HEK293T (cell line): ENCODE measurements at regions not wholly inside any gene's neighbourhood (a gene's known extent, or its start where the extent isn't known, plus 50 kb on each side); places are given as distances from the start of the nearest gene placed in this dataset.

Source experiments
- ARNT ChIP-seq: fragments of 450-650 bp; IDR thresholded peaks from 2 replicates; pipeline ENCODE4 v1.6.1; 2017; ENCODE audit warnings: mild to moderate bottlenecking
- BHLHE40 ChIP-seq: fragments of 450-650 bp; IDR thresholded peaks from 2 replicates; pipeline ENCODE4 v1.6.1; 2016; ENCODE audit warnings: mild to moderate bottlenecking, moderate library complexity, borderline replicate concordance
- CTBP1 ChIP-seq: fragments of 450-650 bp; IDR thresholded peaks from 2 replicates; pipeline ENCODE4 v1.6.1; 2016; ENCODE audit warnings: borderline replicate concordance
- SP1 ChIP-seq: fragments of 450-650 bp; IDR thresholded peaks from 2 replicates; pipeline ENCODE4 v1.6.1; 2017
- TARDBP ChIP-seq: fragments of 450-650 bp; IDR thresholded peaks from 2 replicates; pipeline ENCODE4 v1.6.1; 2016
- TF ChIP-seq, protein P1 (sequence below): fragments of 450-650 bp; IDR thresholded peaks from 2 replicates; pipeline ENCODE4 v1.6.1; 2016

DNA sequence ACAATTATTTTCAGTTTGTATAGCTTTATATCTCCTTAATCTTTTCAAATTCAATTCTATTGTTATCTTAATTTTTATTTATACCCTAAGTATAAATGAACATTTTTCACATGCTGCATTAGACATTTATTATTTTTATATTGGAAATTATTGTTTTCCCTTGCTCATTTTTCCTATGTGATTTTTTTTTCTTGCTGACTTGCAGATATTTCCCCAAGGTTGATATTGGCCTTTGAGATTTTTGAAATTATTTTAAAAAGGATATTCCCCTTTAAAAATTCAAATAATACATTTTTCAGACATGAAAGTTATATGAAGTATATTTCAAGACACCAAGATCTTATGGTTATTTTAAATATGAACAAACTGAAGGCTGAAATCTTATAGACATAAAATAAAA is 234.2 kb downstream of the TRIM36 start:
- no peak for TF ChIP-seq SP1
- TF ChIP-seq, protein P1, sequence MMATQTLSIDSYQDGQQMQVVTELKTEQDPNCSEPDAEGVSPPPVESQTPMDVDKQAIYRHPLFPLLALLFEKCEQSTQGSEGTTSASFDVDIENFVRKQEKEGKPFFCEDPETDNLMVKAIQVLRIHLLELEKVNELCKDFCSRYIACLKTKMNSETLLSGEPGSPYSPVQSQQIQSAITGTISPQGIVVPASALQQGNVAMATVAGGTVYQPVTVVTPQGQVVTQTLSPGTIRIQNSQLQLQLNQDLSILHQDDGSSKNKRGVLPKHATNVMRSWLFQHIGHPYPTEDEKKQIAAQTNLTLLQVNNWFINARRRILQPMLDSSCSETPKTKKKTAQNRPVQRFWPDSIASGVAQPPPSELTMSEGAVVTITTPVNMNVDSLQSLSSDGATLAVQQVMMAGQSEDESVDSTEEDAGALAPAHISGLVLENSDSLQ: no peak
- no peak for TF ChIP-seq CTBP1
- TF ChIP-seq ARNT: no peak
- TF ChIP-seq TARDBP: no peak
- no peak for TF ChIP-seq BHLHE40
